NCI-H69 (cell line): ENCODE measurements at regions not wholly inside any gene's neighbourhood (a gene's known extent, or its start where the extent isn't known, plus 50 kb on each side); places are given as distances from the start of the nearest gene placed in this dataset.

Experiments used
- DNase-seq: peaks from one replicate; lab custom pipeline; 2025; lab: John Stamatoyannopoulos, UW

DNA sequence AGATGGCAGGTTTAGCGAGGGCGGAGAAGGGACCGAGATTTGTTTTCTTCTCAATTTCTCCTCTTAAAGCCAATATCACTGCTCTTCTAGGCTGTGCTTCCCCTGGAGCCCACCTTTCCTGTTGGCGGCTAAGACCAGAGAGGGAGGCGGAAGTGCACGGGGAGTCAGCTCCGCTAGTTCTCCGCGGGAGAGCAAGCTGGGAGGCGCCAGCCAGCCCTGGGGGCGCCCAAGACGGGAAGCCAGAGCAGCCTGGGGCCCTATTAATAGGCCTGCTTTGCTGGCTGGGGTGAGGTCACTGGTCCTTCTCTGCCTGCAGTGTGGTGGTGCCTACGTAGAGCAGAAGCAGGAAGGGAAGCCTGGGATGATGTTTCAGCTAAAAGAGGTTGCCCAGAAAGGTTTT, 61.6 kb downstream of the LSM5 start:
- peak; percentile 70 for DNase-seq

DNA sequence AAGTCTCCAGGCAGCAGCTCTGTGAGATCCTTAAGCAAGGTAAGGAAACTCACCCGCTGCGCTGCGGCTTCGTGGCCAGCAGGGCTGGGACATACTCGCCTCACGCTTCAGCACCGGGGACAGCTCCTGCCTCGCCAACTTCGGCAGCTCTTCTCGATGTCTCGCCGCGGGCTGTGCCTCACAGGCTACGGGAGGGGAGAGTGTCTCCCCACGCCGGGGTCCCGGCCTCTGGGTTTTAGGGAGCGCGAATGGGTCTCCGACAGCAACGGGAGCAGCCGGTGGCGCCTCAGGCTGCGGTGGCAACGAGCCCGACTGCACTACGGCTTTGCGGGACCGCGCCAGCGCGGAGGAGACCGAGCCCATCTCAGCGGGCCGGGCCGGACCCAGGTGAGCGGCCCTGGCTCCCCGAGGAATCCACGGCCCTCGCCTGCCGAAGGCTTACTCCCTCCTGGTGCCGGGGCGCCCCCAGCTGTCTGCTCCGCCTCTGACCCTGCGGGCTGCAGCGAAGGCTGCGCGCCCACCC, 62.4 kb downstream of the LSM5 start:
- DNase-seq = peak; percentile 81

DNA sequence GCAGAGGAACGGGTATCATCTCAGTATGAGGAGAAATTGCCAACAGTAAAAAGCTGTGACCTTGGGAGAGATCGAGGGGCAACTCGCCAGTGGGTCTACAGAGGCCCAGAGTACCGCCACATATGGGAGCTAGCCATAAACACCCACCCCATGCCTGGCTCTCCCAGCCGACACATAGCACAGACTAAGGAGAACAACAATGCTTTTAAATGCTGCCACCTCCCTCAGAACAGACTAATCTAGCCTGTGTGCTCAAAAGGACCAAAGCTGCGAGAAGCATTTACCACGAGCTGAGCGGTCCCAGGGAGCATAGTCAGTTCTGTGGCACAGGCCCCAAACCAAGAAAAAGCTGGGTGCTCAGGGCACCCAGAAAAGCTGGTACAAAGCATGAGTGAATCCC, 73.3 kb downstream of the LSM5 start:
- no peak for DNase-seq

DNA sequence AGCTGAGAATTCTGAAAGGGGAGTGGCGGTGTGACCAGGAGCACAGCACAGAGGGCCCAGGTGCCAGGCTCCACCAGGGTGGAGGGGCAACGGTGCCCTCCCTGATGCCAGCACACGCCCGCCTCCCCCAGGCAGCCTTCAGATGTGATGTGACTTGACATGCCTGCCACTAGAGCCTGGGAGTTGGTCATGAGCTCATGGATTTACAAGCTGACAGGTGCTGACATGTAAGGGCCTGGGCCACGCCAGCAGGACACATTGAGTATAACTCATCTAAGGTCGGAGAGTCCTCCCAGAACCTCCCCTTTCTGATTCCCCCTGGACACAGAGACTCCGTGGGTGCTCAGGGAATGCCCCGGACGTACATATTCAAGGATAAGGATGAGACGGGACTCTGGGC, 74.2 kb downstream of the LSM5 start:
- DNase-seq = no peak

DNA sequence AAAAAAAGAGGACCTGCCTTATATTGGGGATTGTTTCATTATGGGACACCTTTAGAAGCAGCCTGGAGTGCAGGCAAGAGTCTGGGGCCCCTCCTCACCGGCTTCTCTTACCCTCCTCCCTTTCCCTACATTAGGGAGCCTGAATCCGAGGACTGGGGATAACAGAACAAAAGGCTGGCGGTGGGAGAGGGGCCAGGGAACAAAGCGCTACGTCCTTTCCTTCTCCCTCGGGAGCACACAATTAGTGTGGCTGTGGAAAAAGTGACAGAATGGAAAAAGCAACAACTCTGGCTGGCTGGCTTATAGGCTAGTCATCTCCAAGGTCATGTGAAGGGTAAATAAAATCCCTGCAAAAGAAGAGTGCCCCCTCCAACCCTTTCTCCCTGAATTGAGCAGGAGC, 74.7 kb downstream of the LSM5 start:
- peak; percentile 24 for DNase-seq

DNA sequence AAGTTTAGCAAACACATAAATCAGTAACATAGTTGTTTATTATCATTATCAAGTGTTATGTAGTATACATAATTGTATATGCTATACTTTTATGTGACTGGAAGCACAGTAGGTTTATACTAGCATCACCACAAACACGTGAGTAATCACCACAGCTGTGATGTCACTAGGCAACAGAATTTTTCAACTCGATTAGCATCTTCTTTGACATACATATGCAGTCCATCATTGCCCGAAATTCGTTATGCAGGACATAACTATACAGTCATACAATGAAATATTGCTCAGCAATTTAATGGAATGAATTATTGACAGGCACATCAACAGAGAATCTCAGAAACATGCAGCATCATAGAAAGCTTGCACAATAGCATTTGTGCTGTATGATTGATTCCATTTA, 77.7 kb downstream of the LSM5 start:
- no peak for DNase-seq

DNA sequence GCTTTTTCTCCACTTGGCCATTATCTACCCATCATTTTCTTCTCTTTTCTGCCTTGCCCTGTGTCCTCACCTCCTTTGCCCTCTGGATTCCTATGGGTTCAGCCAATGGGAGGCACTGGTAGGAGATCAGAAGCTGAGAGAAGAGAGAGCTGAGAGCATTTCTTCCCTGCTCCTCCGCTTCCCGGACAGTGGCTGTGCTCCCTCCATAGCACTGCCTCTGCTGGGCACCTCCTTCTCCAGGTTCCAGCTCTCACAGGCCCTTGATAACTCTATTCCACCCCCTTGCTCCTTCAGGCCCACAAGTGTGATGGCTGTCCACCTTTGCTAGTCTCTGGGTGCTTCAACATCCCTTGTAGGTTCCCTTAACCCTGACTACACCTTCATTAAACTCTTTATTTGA, 79.6 kb downstream of the LSM5 start:
- DNase-seq = no peak

DNA sequence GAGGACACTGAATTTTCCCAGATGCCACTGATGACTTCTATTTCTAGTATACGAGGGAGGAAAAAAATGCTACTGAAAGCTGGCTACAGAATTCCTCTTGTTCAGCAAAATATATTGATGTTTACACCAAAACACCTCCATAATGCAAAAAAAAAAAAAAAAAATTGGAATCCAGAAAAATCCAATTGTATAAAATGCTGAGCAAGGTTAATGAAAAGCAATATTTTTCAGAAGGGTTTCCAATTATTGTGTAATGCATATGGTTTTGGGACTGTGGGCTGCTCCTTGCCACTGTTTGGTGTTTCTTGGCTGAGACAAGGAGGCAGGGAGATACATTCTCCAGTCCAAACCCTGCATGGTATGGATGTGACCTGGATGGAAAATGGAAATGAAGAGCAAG, 83.8 kb downstream of the LSM5 start:
- no peak for DNase-seq

DNA sequence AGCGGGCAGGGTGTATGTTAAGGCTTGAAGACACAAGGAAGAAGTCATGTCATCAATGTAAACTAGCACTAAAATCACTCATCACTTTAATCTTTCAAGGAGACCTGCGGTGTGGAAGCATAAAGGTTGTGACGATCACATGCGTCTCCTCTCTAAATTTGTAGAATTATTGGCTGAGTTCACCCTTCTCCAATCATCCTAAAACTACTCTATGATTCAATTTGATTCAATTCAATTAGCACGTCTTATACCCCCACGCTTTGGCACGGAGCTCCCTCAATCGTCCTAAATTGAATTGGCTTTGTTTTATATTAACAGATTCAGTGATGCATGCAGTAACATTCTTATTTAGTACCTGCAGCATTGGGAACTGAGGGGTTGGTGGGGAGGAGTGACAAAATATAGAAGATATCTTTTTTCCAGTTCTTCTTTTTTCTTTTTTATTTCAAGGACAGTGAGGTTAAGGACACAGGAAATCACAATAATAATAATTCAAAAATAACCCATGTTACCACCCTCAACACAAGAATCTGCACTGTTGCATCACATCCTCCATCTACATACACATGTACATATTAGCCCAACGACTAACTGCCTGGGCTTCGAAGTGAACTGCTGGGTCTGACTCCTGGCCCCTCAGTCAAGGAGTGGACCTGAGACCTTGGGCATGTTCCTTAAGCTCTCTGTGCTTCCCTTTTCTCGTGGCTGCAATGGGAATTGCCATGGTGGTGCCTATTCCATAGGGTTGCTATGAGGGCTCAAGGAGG, 86.5 kb downstream of the LSM5 start:
- no peak for DNase-seq

DNA sequence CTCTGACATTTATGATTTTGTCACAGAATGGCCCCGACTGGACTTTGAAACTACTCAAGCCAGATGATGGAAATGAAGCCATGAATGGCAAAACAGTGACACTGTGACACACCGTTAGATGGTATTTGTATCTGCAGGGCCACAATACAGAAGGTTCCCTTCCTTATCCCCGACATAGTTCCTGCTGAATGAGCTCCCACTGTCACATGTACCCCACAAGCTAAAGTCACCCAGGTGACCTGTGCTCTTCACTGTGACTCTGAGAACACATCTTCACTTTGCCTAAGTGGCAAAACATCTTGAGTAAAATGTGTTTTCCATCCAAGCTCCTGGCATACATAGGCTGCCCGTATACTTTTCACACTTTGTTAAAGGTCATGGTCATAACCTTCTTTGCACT, 89.5 kb downstream of the LSM5 start:
- DNase-seq = no peak

DNA sequence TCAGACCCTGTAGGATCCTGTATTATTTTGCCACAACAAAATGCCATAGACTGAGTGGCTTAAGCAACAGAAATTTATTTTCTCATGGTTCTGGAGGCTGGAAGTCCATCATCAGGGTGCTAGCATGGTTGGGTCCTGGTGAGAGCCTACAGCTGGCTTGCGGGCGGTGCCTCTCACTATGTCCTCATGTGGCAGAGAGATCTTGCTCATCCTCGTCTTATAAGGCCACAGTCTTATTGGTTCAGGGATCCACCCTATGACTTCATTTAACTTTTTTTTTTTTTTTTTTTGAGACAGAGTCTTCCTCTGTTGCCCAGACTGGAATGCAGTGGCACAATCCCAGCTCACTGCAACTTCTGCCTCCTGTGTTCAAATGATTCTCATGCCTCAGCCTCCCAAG, 90.9 kb downstream of the LSM5 start:
- no peak for DNase-seq

DNA sequence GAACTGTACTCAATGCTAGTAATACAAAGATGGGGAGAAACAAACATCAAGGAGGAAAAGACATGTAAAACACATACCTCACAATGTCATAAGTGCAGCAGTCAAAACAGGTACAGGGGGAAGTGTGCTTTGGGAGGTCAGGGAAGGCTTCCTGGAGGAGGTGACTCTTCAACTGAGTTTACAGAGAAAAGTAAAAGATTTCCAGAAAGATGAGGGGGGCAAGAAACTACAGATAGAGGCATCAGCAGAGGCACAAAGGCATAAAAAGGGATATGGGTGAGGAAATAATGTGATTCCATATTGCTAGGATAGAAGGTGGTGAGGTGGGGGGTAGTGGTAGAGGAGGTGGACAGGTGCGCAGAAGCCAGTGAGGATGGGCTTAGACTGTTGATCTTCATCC, 95.0 kb downstream of the LSM5 start:
- DNase-seq = no peak

DNA sequence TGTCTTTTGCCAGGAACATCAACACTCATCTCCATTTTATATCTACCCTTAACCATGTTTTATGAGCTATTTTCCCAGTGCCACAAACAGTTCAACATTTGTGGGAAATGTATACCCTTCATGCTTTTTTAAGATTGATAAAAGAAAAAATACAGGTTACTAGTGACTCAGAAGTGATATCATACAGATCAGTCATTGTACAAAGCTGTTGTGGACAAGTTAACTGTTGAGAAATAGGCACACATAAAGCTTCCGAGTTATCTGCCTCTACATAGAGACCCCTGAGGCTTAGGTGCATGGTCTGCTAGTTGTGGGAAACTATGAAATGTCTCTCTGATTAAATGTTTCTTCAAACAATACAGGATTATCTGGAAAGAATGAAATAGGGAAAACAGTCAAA, 96.3 kb downstream of the LSM5 start:
- DNase-seq = no peak

DNA sequence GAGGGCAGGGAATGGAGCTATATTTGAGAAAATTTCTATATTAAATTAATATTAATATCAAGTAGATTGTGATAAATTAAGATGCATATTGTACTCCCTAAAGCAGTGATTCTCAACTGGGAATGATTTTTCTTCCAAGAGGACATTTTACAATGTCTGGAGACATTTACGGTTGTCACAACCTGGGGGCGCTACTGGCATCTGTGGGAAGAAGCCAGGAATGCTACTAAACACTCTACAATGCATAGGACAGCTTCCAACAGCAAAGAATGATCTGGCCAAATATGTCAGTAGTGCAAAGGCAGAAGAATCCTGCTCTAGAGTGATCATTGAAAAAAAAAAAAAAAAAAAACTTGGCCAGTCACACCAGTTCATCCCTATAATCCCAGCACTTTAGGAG, 100.0 kb downstream of the LSM5 start:
- DNase-seq = peak; percentile 28

DNA sequence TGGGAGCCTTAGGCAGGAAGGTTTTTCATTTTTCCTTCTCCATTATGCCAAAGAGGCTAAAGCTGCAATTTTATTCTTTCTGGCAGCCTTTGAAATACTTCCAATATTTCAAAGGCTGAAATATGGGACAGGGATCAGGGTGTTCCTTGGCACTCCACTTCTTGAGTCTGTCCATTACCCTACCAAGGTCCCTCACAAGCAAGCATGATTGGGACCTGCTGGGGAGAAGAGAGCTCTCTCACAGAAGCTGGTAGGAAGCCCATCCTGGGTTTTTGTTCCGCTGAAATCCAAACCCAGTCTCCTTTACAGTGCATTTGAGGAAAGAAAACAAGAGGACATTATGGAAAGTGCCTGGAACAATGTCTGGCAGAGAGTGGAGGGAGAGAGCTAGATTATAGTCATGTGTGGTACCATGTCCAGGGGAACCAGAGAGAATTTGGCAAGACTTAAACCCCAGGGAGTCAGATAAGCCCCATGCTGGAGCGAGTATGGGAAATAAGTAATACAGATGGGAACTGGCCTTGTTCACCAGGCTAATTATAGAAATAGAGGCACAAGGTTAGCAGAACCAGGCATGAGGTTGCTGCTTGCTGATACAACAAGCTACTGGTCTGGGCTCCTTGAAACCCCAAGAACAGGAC, 104.7 kb downstream of the LSM5 start:
- no peak for DNase-seq

DNA sequence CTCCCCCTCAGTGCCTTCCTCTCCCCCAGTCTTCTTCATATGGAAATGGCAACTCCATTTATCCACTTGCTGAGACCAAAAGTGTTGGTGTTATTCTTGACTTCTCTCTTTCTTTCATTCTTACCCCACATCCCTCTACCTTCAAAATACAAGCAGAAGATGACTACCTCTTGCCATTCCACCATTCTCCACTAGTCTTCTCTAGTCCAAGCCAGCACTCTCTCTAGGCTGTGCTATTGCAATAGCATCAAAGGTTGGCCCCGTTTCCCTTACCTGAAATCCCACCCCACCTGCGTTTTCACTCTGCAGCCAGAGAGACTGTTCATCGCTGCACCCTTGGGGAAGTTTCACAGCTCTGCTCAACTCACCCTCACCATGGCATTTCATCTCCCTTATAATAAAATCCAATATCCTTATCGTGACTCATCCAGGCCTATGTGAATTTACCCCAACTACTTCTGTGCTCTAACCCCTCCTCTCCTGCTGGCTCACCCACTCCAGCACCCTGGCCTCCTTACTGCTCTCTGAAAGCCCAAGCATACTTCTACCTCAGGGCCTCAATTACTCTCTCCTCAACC, 109.1 kb downstream of the LSM5 start:
- no peak for DNase-seq

DNA sequence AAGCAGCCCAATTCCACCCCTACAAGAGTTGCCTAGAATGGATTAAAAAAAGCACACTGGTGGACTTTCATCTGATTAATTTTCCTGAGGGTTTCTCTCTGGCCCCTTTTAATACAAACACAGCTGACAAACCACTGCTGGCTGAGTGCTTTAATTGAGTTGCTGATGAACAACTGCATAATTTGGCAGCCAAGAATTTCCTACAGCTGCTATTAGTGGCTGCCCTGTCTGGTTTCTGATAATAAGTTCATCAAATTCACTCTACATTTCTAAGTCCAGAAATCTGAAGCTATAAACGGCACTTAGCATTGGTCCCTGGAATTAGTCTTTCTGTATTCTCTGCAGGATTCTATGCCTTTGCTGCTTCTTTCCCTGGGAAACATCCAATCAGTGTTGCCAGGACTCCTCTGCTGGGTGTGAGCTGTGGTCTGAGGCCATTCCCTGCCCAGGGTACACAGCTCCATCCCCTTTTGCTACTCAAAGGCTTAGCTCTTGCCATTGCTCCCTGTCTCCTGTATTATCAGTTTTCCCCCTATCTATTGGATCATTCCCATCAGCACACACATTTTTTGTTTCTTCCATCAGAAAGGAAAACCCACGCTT, 110.6 kb downstream of the LSM5 start:
- no peak for DNase-seq

DNA sequence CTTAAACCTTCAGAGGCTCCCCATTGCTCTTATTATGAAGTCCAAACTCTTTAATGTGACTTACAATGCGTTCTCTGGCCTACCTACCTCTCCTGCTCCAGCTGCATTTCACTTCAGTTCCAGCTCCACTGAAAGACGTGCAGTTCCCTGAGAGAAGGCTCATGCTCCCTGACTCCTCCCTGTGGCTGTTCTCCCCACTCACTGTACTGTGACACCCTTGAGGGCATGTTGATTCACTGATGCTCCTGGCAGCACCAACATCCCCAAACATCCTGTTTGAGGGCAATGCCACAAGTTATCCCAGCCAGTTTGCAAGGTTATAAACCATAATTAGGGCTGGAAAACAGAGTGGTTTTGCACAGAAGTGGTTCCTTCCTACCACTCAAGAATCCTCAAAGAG, 111.2 kb downstream of the LSM5 start:
- no peak for DNase-seq

DNA sequence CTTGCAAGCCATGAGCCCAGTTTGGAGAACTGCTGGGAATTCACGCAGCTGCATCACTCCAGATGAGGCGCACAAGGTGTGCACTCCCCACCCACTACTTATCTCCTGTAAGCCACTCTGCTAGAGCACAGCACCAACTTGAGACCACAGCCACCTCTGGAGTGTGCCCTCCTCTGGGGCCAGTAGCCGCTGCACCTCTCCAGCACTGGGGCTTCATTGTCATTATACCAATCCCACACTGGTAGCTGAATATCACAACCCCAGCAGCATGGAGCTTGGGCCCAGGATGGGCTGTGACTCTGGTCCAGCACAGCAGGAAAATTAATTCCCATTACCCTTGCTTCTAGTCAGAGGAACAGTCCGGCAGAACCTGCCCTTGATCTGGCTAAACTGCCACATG, 125.6 kb downstream of the LSM5 start:
- no peak for DNase-seq

DNA sequence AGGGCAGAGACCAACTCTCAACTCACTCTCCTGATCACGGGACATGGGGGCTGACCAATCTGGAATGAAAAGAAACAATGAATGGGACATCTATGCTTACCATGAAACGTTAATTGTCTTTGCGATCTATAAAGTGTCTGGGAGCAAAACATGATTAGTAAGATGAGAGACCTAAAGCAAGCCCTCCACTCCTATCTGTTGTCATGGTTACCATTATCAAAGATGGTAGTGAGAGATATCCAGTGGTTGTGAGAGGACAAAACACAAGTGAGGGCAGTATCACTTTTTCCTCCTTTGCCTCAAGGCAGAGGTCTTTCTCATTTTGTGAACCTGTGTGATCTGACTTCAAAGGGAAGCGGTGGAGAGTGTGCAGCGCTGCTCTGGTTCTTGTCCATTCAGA, 130.1 kb downstream of the LSM5 start:
- no peak for DNase-seq

DNA sequence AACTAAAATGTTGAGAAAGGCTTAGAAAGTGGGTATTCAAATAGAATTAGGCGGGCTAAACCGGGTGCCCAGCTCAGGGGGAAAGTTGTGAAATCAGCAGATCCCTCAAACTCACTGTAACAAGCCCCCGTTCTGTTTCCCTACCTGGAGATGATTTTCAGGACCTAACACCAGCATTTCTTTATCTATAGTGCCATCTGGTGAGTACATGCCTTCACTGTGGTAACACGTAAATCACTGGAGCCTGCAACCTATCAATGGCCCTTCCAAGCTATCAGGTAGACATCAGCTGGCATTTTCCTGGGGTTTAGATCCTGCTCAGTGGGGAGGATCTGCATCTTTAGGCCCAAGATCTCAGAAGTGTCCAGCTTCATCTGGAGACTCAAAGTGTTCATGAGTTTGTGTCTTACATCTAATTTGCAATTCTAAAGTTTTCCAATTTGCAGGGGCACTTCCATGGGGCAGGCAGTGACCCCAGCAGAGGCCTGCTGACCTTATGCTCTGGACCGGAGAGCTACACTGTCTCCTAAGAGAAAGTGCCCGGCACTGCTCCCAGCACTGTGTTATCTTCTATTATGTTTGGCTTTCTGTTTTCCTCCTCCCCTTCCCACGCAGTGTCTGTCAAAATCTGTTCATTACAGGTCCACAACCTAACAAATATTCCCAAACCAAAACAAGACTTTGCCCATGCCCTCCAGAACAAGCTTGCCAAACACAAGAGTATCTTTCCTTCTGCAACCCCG, 132.5 kb downstream of the LSM5 start:
- DNase-seq = peak; percentile 11

DNA sequence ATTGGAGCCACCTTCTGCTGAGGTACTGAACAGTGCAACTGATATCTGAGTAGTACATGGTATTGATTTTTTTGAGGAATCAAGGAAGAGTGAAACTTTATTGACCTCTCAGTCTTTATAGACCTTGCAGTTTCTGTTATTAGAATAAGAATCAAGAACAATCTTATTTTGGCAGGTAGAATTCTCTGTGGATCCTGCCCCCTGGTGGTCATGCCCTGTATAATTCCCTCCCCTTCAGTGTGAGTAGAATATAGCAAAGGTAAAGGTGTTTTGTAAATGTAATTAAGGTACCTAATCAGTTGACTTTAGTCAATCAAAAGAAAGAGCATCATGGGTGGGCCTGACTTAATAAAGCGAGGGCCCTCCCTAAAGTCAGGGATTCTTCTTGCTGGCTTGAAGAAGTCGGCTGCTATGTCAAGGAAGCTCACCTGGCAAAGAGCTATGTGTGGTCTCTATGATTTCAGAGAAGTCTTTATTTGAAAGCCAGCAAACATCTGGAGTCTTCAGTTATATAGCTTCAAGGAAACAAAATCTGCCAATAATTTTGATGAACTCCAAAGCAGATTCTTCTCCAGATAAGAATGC, 142.8 kb downstream of the LSM5 start:
- peak; percentile 31 for DNase-seq
